IMR-90 (cell line): ENCODE measurements at regions not wholly inside any gene's neighbourhood (a gene's known extent, or its start where the extent isn't known, plus 50 kb on each side); places are given as distances from the start of the nearest gene placed in this dataset.

Source experiments
- ATAC-seq: fragments of 200-7000 bp; cut with Tn5 transposase; 2 replicates; pipeline ENCODE4 v1.9.1; 2020; ENCODE audit warnings: low read depth, mild to moderate bottlenecking, moderate library complexity
- BruUV-seq: library from RNA; stranded (reverse); fragments of 400-500 nt; replicated peaks from 2 replicates; lab custom pipeline; 2021; lab: Mats Ljungman, UMichigan
- CTCF ChIA-PET: fragments of 300-600 bp; formaldehyde crosslinking; extraction: SDS; loops from one replicate; lab custom pipeline; 2021; ENCODE audit warnings: antibody characterized with exemption; lab: Yijun Ruan, JAX
- POLR2A ChIA-PET: fragments of 300-600 bp; sonication (Branson Sonifier 250); formaldehyde crosslinking; loops from one replicate; lab custom pipeline; 2022; ENCODE audit warnings: antibody characterized with exemption; ENCODE audit not compliant: unreplicated experiment; lab: Charles Lee
- DNase-seq: peaks from one replicate; pipeline ENCODE4 v3.0.0; 2013
- H2AFZ ChIP-seq: replicated peaks from 2 replicates; pipeline ENCODE3; 2013; ENCODE audit warnings: low read length, mild to moderate bottlenecking; ENCODE audit not compliant: poor library complexity
- H2AK5ac ChIP-seq: 2 replicates; pipeline ENCODE4 v1.6.1; 2013; ENCODE audit warnings: low read depth, low read length, inconsistent platforms
- H2AK9ac ChIP-seq: replicated peaks from 2 replicates; pipeline ENCODE3; 2013; ENCODE audit warnings: mild to moderate bottlenecking, low read depth, low read length, moderate library complexity; ENCODE audit not compliant: poor library complexity
- H2BK120ac ChIP-seq: 2 replicates; pipeline ENCODE4 v1.6.1; 2013; ENCODE audit warnings: low read depth, low read length, inconsistent platforms
- H2BK15ac ChIP-seq: 3 replicates; pipeline ENCODE4 v1.6.1; 2013; ENCODE audit warnings: low read depth, low read length, inconsistent platforms
- H2BK20ac ChIP-seq: 2 replicates; pipeline ENCODE4 v1.6.1; 2013; ENCODE audit warnings: low read depth, mild to moderate bottlenecking, inconsistent platforms, low read length, moderate library complexity
- H2BK5ac ChIP-seq: 2 replicates; pipeline ENCODE4 v1.6.1; 2013; ENCODE audit warnings: mild to moderate bottlenecking, low read depth, low read length, inconsistent platforms; ENCODE audit not compliant: poor library complexity, severe bottlenecking
- H3K14ac ChIP-seq: replicated peaks from 2 replicates; pipeline ENCODE4 v1.6.1; 2013; ENCODE audit warnings: low read depth, low read length, inconsistent platforms
- H3K18ac ChIP-seq: 2 replicates; pipeline ENCODE4 v1.6.1; 2013; ENCODE audit warnings: low read depth, low read length, control low read depth
- H3K23ac ChIP-seq: 2 replicates; pipeline ENCODE4 v1.6.1; 2013; ENCODE audit warnings: low read depth, low read length, inconsistent platforms
- H3K27ac ChIP-seq: 2 replicates; pipeline ENCODE4 v1.5.1; 2013; ENCODE audit warnings: mild to moderate bottlenecking, control low read depth, low read length; ENCODE audit not compliant: insufficient read depth
- H3K27me3 ChIP-seq: 2 replicates; pipeline ENCODE4 v1.6.1; 2013; ENCODE audit warnings: low read length; ENCODE audit not compliant: control insufficient read depth, insufficient read depth
- H3K36me3 ChIP-seq: 2 replicates; pipeline ENCODE4 v1.6.1; 2013; ENCODE audit warnings: low read length, mixed read lengths; ENCODE audit not compliant: control insufficient read depth, insufficient read depth
- H3K4ac ChIP-seq: 2 replicates; pipeline ENCODE4 v1.6.1; 2013; ENCODE audit warnings: low read depth, low read length, inconsistent platforms
- H3K4me1 ChIP-seq: 2 replicates; pipeline ENCODE4 v1.6.1; 2013; ENCODE audit warnings: low read length, mixed read lengths; ENCODE audit not compliant: control insufficient read depth, insufficient read depth
- H3K4me2 ChIP-seq: 2 replicates; pipeline ENCODE4 v1.6.1; 2013; ENCODE audit warnings: low read depth, mild to moderate bottlenecking, control low read depth, low read length, moderate library complexity
- H3K4me3 ChIP-seq: 2 replicates; pipeline ENCODE4 v1.5.1; 2013; ENCODE audit warnings: low read depth, mild to moderate bottlenecking, control low read depth, low read length, moderate library complexity; ENCODE audit not compliant: insufficient read depth
- H3K56ac ChIP-seq: 2 replicates; pipeline ENCODE4 v1.6.1; 2013; ENCODE audit warnings: low read length, inconsistent platforms; ENCODE audit not compliant: insufficient read depth; ENCODE audit errors: extremely low read depth
- H3K79me1 ChIP-seq, 2 experiments: 2 replicates each; pipeline ENCODE4 v1.6.1; 2013; ENCODE audit warnings: low read length in 2 of 2, inconsistent platforms in 1 of 2, low read depth in 1 of 2
- H3K9ac ChIP-seq: 2 replicates; pipeline ENCODE4 v1.6.1; 2013; ENCODE audit warnings: low read depth, low read length, control low read depth
- H3K9me1 ChIP-seq: 2 replicates; pipeline ENCODE4 v1.6.1; 2013; ENCODE audit warnings: low read length, inconsistent platforms; ENCODE audit not compliant: insufficient read depth
- H3K9me3 ChIP-seq: 2 replicates; pipeline ENCODE4 v1.6.1; 2013; ENCODE audit warnings: low read length; ENCODE audit not compliant: control insufficient read depth, insufficient read depth
- H4K20me1 ChIP-seq: 2 replicates; pipeline ENCODE4 v1.6.1; 2013; ENCODE audit warnings: low read length, inconsistent platforms; ENCODE audit not compliant: insufficient read depth
- H4K5ac ChIP-seq: 2 replicates; pipeline ENCODE4 v1.6.1; 2013; ENCODE audit warnings: mild to moderate bottlenecking, low read depth, low read length, control low read depth
- H4K8ac ChIP-seq, 2 experiments: 2 replicates each; pipeline ENCODE4 v1.6.1; 2013; ENCODE audit warnings: low read depth in 2 of 2, low read length in 2 of 2, control low read depth in 1 of 2, inconsistent platforms in 1 of 2
- H4K91ac ChIP-seq: 2 replicates; pipeline ENCODE4 v1.6.1; 2013; ENCODE audit warnings: low read depth, low read length, inconsistent platforms; ENCODE audit not compliant: insufficient read depth
- BHLHE40 ChIP-seq: fragments of 150-350 bp; IDR thresholded peaks from 2 replicates; pipeline ENCODE4 v1.6.1; 2016; ENCODE audit warnings: mild to moderate bottlenecking, low read depth, low read length
- CEBPB ChIP-seq: IDR thresholded peaks from 2 replicates; pipeline ENCODE4 v1.6.1; 2012; ENCODE audit warnings: low read depth, low read length, improper control_type of control experiment
- CHD1 ChIP-seq: IDR thresholded peaks from 2 replicates; pipeline ENCODE4 v1.6.1; 2012; ENCODE audit warnings: low read depth, low read length, improper control_type of control experiment
- CTCF ChIP-seq: conservative IDR thresholded peaks from 2 replicates; pipeline ENCODE4 v1.5.1; 2012; ENCODE audit warnings: mild to moderate bottlenecking, low read depth, low read length, improper control_type of control experiment
- MAFK ChIP-seq: IDR thresholded peaks from 2 replicates; pipeline ENCODE4 v1.6.1; 2012; ENCODE audit warnings: low read depth, low read length, improper control_type of control experiment
- MAZ ChIP-seq: IDR thresholded peaks from 2 replicates; pipeline ENCODE4 v1.6.1; 2012; ENCODE audit warnings: low read depth, mild to moderate bottlenecking, low read length, improper control_type of control experiment, moderate library complexity, borderline replicate concordance
- MXI1 ChIP-seq: IDR thresholded peaks from 2 replicates; pipeline ENCODE4 v1.6.1; 2012; ENCODE audit warnings: low read depth, mild to moderate bottlenecking, low read length, moderate library complexity, borderline replicate concordance
- NFE2L2 ChIP-seq: fragments of 150-350 bp; IDR thresholded peaks from 2 replicates; pipeline ENCODE4 v1.6.1; 2016; ENCODE audit warnings: low read depth, mild to moderate bottlenecking, low read length
- POLR2A ChIP-seq: IDR thresholded peaks from 2 replicates; pipeline ENCODE4 v1.6.1; 2012; ENCODE audit warnings: mild to moderate bottlenecking, low read depth, low read length
- RAD21 ChIP-seq: IDR thresholded peaks from 2 replicates; pipeline ENCODE4 v1.6.1; 2012; ENCODE audit warnings: low read length, improper control_type of control experiment
- RCOR1 ChIP-seq: IDR thresholded peaks from 2 replicates; pipeline ENCODE4 v1.6.1; 2012; ENCODE audit warnings: mild to moderate bottlenecking, low read length, improper control_type of control experiment; ENCODE audit not compliant: insufficient replicate concordance
- RFX5 ChIP-seq: IDR thresholded peaks from 2 replicates; pipeline ENCODE4 v1.8.0; 2012; ENCODE audit warnings: low read depth, mild to moderate bottlenecking, low read length, moderate library complexity
- SMC3 ChIP-seq: fragments of 150-350 bp; IDR thresholded peaks from 2 replicates; pipeline ENCODE4 v1.6.1; 2016; ENCODE audit warnings: low read depth, mild to moderate bottlenecking, antibody characterized with exemption, low read length, moderate library complexity
- WGBS, 2 experiments: methylation state at CpG; one replicate each; pipeline versions ENCODE4 v1.1.5 to v1.1.7; 2013; ENCODE audit warnings: missing lambda C conversion rate in 2 of 2; ENCODE audit not compliant: insufficient read length in 1 of 2; ENCODE audit errors: extremely low coverage in 2 of 2; 5-methylcytosine and 5-hydroxymethylcytosine counted together
- dilution Hi-C: fragments of 300-500 bp; cut with HindIII; formaldehyde crosslinking; loops from one replicate; pipeline ENCODE4 v1.14.3; 2018; ENCODE audit warnings: low sequenced_read_pairs; ENCODE audit not compliant: unreplicated experiment
- in situ Hi-C: fragments of 300-500 bp; cut with MboI; formaldehyde crosslinking; loops from 3 replicates; pipeline ENCODE4 v1.14.3; 2019; ENCODE audit warnings: low sequenced_read_pairs, inconsistent platforms, mixed read lengths
- intact Hi-C: fragments of 100-400 bp; cut with micrococcal nuclease; formaldehyde crosslinking; loops from 2 replicates; pipeline ENCODE4 v1.10.0; 2022

- peaks cover 28% of the 10 kb centered on the region for H3K9me3 ChIP-seq
- H3K9ac ChIP-seq, result no peak overlapping the region
- no peak for TF ChIP-seq CEBPB
- no peak for TF ChIP-seq NFE2L2
- no peak for TF ChIP-seq POLR2A
- no peak for TF ChIP-seq SMC3
- no peak for TF ChIP-seq RAD21
- TF ChIP-seq RCOR1, result no peak
- no peak for TF ChIP-seq CHD1
- TF ChIP-seq BHLHE40, result no peak
- no peak for TF ChIP-seq CTCF
- TF ChIP-seq MXI1, result no peak
- TF ChIP-seq RFX5, result no peak
- TF ChIP-seq MAFK, result no peak
- TF ChIP-seq MAZ, result no peak
- 0% methylated on average over 1 of the region's 10 CpGs; no CpG with 5 or more reads in 1 of the 2 experiments for WGBS, 2 experiments
- H3K4me3 ChIP-seq, result no peak overlapping the region
- ChIA-PET CTCF (no interaction called here), POLR2A (no interaction called here)
- no peak for ATAC-seq
- H3K4ac ChIP-seq, result no peak overlapping the region
- no peak overlapping the region for H3K23ac ChIP-seq
- no peaks in the 10 kb centered on the region for H3K79me1 ChIP-seq
- no peak overlapping the region for H3K14ac ChIP-seq
- H2AK9ac ChIP-seq, result no peak overlapping the region
- H3K56ac ChIP-seq, result no peak overlapping the region
- H3K4me1 ChIP-seq, result no peaks in the 10 kb centered on the region
- dilution Hi-C loops (no loop called here), intact Hi-C loops (no loop called here), in situ Hi-C loops (no loop called here)
- no peak overlapping the region for H2BK15ac ChIP-seq
- no peaks in the 10 kb centered on the region for H3K36me3 ChIP-seq
- no peak overlapping the region for H3K27ac ChIP-seq
- DNase-seq, result no peak
- H4K5ac ChIP-seq, result no peak overlapping the region
- H4K91ac ChIP-seq, result no peak overlapping the region
- H3K4me2 ChIP-seq, result no peak overlapping the region
- H4K20me1 ChIP-seq, result no peaks in the 10 kb centered on the region
- no peak overlapping the region for H2BK20ac ChIP-seq
- no peak overlapping the region for H2AFZ ChIP-seq
- no peak overlapping the region for H2BK5ac ChIP-seq
- no peaks in the 10 kb centered on the region for H3K9me1 ChIP-seq
- H2AK5ac ChIP-seq, result no peak overlapping the region
- H4K8ac ChIP-seq, result no peak overlapping the region
- H3K27me3 ChIP-seq, result no peaks in the 10 kb centered on the region
- no TSS peak for BruUV-seq
- H3K18ac ChIP-seq, result no peak overlapping the region
- H2BK120ac ChIP-seq, result no peak overlapping the region
Observed at GRCh38 chr10:128695931-128696330, 569.7 kb upstream of the MKI67 start.
